ENCODE measurements at regions not wholly inside any gene's neighbourhood (a gene's known extent, or its start where the extent isn't known, plus 50 kb on each side); places are given as distances from the start of the nearest gene placed in this dataset.

GRCh38 chr6:44535967-44536366 lies 148.5 kb downstream of the CDC5L start:
- Mint-ChIP-seq H3K36me3 (peaks cover 6% of the 10 kb centered on the region; the same call in 1 of the 2 replicates), H3K4me3 (no peak overlapping the region)
- POLR2A ChIA-PET = no interaction called here

More at GRCh38 chr6:44535967-44536366, 148.5 kb downstream of the CDC5L start:
- Mint-ChIP-seq H3K27me3 (ENCODE audit: low read depth) (no peaks in the 10 kb centered on the region; the same call in 1 of the 2 replicates), H3K9me3 (peaks cover 16% of the 10 kb centered on the region), H3K4me1 (peaks cover 5% of the 10 kb centered on the region), H3K27ac (no peak overlapping the region)
- TF ChIP-seq NFE2L1 (CRISPR knock-in tag; IDR thresholded peaks at IDR 0.05) (no peak), CTCF (IDR thresholded peaks at IDR 0.05) (no peak), SMAD4 (CRISPR knock-in tag; IDR thresholded peaks at IDR 0.05) (no peak), GABPB1 (CRISPR knock-in tag; IDR thresholded peaks at IDR 0.05) (no peak), MXD4 (CRISPR knock-in tag; IDR thresholded peaks at IDR 0.05; ENCODE audit: borderline replicate concordance) (no peak), JUN (CRISPR knock-in tag; IDR thresholded peaks at IDR 0.05) (no peak), SOX15 (CRISPR knock-in tag; IDR thresholded peaks at IDR 0.05) (no peak), MLX (CRISPR knock-in tag; IDR thresholded peaks at IDR 0.05) (no peak), ZNF423 (CRISPR knock-in tag; IDR thresholded peaks at IDR 0.05) (no peak), ERG (CRISPR knock-in tag; IDR thresholded peaks at IDR 0.05) (no peak), TEAD1 (CRISPR knock-in tag; IDR thresholded peaks at IDR 0.05) (no peak), IRF2 (CRISPR knock-in tag; IDR thresholded peaks at IDR 0.05; ENCODE audit: borderline replicate concordance, low read depth) (no peak), PRDM15 (CRISPR knock-in tag; IDR thresholded peaks at IDR 0.05) (no peak)
- CTCF ChIA-PET = no interaction called here
- no peak for DNase-seq (ENCODE audit: low spot score)
- no peak for ATAC-seq
